Epithelial cell of proximal tubule (primary cell): ENCODE measurements at regions not wholly inside any gene's neighbourhood (a gene's known extent, or its start where the extent isn't known, plus 50 kb on each side); places are given as distances from the start of the nearest gene placed in this dataset.

Source experiments
- DNase-seq: peaks from one replicate; pipeline ENCODE4 v3.0.0-alpha.2; 2011; ENCODE audit warnings: low read depth
- H3K4me3 ChIP-seq: 2 replicates; pipeline ENCODE4 v1.5.1; 2011; ENCODE audit warnings: low read depth, mild to moderate bottlenecking, low read length
- CTCF ChIP-seq: conservative IDR thresholded peaks from 2 replicates; pipeline ENCODE4 v1.5.1; 2012; ENCODE audit warnings: low read depth, mild to moderate bottlenecking, low read length

GRCh38 chr12:20245491-20245890, 122.8 kb upstream of the PDE3A start:
- no peak for DNase-seq
- no peak for TF ChIP-seq CTCF
- no peak overlapping the region for H3K4me3 ChIP-seq

- peak; percentile 9 for TF ChIP-seq CTCF
- no peak for DNase-seq
- no peak overlapping the region for H3K4me3 ChIP-seq
These were observed 119.7 kb upstream of the PDE3A start for GRCh38 chr12:20248646-20249045.

GRCh38 chr12:20250761-20251160, 117.6 kb upstream of the PDE3A start:
- no peak overlapping the region for H3K4me3 ChIP-seq
- DNase-seq = no peak
- no peak for TF ChIP-seq CTCF

- H3K4me3 ChIP-seq = no peak overlapping the region
- no peak for DNase-seq
- TF ChIP-seq CTCF = no peak
These were observed 111.0 kb upstream of the PDE3A start for GRCh38 chr12:20257311-20257710.

- TF ChIP-seq CTCF = no peak
- no peak overlapping the region for H3K4me3 ChIP-seq
- DNase-seq = no peak
These were observed 108.6 kb upstream of the PDE3A start for GRCh38 chr12:20259786-20260185.

- no peak for DNase-seq
- H3K4me3 ChIP-seq = no peak overlapping the region
- no peak for TF ChIP-seq CTCF
These were observed 107.5 kb upstream of the PDE3A start for GRCh38 chr12:20260851-20261250.

- no peak for TF ChIP-seq CTCF
- H3K4me3 ChIP-seq = no peak overlapping the region
- DNase-seq = no peak
These were observed 106.2 kb upstream of the PDE3A start for GRCh38 chr12:20262119-20262518.
